ENCODE measurements at regions not wholly inside any gene's neighbourhood (a gene's known extent, or its start where the extent isn't known, plus 50 kb on each side); places are given as distances from the start of the nearest gene placed in this dataset.

DNA sequence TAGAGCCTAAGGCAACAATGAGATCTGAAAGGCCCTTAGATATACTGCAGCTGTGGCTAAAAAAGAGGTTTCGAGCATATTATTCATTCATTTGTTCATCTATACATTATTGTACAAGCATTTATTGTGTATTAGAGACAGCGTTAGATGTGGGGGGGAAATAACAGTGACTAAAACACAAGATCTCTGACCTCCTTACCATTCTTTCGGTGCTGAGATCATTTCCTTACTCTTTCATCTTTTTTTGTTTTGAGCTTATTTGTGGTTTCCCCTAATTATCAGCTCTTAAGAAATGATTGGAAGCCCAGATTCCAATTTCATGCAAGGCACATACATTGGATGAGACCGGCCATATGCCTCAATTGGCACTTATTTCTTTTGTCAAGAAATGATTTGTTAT, 113.2 kb downstream of the SEC61B start:
- no peak overlapping the region for H3K4me3 Mint-ChIP-seq

GRCh38 chr9:99336005-99336404, 113.9 kb downstream of the SEC61B start:
- H3K4me3 Mint-ChIP-seq, result no peak overlapping the region
- H3K36me3 Mint-ChIP-seq, result no peaks in the 10 kb centered on the region
- no peak overlapping the region for H3K27ac Mint-ChIP-seq
- peaks cover 6% of the 10 kb centered on the region for H3K27me3 Mint-ChIP-seq (ENCODE audit: low read depth)
- no peaks in the 10 kb centered on the region for H3K9me3 Mint-ChIP-seq
- no peak for DNase-seq (ENCODE audit: low spot score in 2 of 2, unreplicated experiment in 2 of 2)
- TF ChIP-seq, protein P1, sequence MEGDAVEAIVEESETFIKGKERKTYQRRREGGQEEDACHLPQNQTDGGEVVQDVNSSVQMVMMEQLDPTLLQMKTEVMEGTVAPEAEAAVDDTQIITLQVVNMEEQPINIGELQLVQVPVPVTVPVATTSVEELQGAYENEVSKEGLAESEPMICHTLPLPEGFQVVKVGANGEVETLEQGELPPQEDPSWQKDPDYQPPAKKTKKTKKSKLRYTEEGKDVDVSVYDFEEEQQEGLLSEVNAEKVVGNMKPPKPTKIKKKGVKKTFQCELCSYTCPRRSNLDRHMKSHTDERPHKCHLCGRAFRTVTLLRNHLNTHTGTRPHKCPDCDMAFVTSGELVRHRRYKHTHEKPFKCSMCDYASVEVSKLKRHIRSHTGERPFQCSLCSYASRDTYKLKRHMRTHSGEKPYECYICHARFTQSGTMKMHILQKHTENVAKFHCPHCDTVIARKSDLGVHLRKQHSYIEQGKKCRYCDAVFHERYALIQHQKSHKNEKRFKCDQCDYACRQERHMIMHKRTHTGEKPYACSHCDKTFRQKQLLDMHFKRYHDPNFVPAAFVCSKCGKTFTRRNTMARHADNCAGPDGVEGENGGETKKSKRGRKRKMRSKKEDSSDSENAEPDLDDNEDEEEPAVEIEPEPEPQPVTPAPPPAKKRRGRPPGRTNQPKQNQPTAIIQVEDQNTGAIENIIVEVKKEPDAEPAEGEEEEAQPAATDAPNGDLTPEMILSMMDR (IDR thresholded peaks at IDR 0.05; ENCODE audit: unreplicated experiment), result no peak
- H3K4me1 Mint-ChIP-seq, result peaks cover 5% of the 10 kb centered on the region

More for the DNA sequence above, 113.2 kb downstream of the SEC61B start:
- TF ChIP-seq, protein P1 (IDR thresholded peaks at IDR 0.05; ENCODE audit: unreplicated experiment), result no peak
- H3K36me3 Mint-ChIP-seq, result no peaks in the 10 kb centered on the region
- no peak overlapping the region for H3K27ac Mint-ChIP-seq
- no peak for DNase-seq (ENCODE audit: low spot score in 2 of 2, unreplicated experiment in 2 of 2)
- no peaks in the 10 kb centered on the region for H3K9me3 Mint-ChIP-seq
- H3K27me3 Mint-ChIP-seq (ENCODE audit: low read depth), result peaks cover 6% of the 10 kb centered on the region
- peaks cover 5% of the 10 kb centered on the region for H3K4me1 Mint-ChIP-seq

DNA sequence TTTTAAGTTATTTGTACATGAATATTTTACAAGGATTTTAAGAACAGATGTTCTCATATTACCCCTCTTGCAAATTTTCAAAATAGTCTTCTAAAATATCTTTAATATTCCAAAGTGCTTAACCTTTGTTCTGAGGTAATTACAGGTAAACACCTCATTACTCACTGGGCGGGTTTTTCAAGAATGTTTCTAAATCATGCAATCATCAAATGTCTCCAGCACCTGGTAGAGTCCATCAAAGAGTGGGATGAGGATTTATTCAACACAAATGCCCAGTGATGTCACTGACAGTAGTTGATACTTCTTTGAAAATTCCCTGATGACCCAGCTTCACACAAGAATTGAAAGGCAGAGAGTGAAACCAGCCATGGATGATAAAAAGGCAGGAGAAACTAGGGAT, 114.4 kb downstream of the SEC61B start:
- DNase-seq (ENCODE audit: low spot score in 2 of 2, unreplicated experiment in 2 of 2), result no peak
- H3K27ac Mint-ChIP-seq, result no peak overlapping the region
- no peaks in the 10 kb centered on the region for H3K9me3 Mint-ChIP-seq
- peaks cover 5% of the 10 kb centered on the region for H3K4me1 Mint-ChIP-seq
- TF ChIP-seq, protein P1 (IDR thresholded peaks at IDR 0.05; ENCODE audit: unreplicated experiment), result no peak
- H3K27me3 Mint-ChIP-seq (ENCODE audit: low read depth), result peaks cover 6% of the 10 kb centered on the region
- no peak overlapping the region for H3K4me3 Mint-ChIP-seq
- H3K36me3 Mint-ChIP-seq, result no peaks in the 10 kb centered on the region

- Mint-ChIP-seq H3K9me3 (no peaks in the 10 kb centered on the region), H3K36me3 (no peaks in the 10 kb centered on the region), H3K27me3 (ENCODE audit: low read depth) (no peaks in the 10 kb centered on the region), H3K27ac (no peak overlapping the region), H3K4me3 (no peak overlapping the region), H3K4me1 (peaks cover 5% of the 10 kb centered on the region)
- TF ChIP-seq, protein P1 (IDR thresholded peaks at IDR 0.05; ENCODE audit: unreplicated experiment), result no peak
- no peak for DNase-seq (ENCODE audit: low spot score in 2 of 2, unreplicated experiment in 2 of 2)
Measured at GRCh38 chr9:99340281-99340680, 118.2 kb downstream of the SEC61B start.

- TF ChIP-seq, protein P1 (IDR thresholded peaks at IDR 0.05; ENCODE audit: unreplicated experiment), result no peak
- Mint-ChIP-seq H3K9me3 (no peaks in the 10 kb centered on the region), H3K27me3 (ENCODE audit: low read depth) (peaks cover 2% of the 10 kb centered on the region), H3K4me1 (peaks cover 2% of the 10 kb centered on the region), H3K4me3 (no peak overlapping the region), H3K27ac (no peak overlapping the region), H3K36me3 (no peaks in the 10 kb centered on the region)
- DNase-seq (ENCODE audit: low spot score in 2 of 2, unreplicated experiment in 2 of 2), result no peak
Measured at GRCh38 chr9:99341686-99342085, 119.6 kb downstream of the SEC61B start.

DNA sequence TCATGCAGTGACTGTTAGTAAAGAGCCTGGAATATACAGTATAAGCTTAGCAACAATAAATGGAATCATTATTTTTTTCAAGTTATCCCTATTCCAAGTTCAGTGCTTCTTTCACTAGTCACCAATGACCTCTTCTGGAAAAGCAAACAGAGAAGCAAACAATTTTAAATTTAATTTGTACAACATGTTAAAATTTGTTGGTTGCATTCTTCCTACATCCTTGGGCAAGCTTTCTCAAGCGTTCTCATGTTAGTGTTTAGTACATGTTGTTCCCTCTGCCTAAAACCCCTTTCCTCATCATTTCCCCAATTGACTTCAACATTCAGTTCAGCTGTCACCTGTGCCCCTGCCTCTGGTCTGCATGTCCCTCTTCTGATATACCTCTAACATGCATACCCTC, 123.4 kb downstream of the SEC61B start:
- Mint-ChIP-seq H3K36me3 (no peaks in the 10 kb centered on the region), H3K27me3 (ENCODE audit: low read depth) (peaks cover 2% of the 10 kb centered on the region), H3K4me3 (no peak overlapping the region), H3K9me3 (no peaks in the 10 kb centered on the region), H3K27ac (no peak overlapping the region), H3K4me1 (no peaks in the 10 kb centered on the region)
- DNase-seq (ENCODE audit: low spot score in 2 of 2, unreplicated experiment in 2 of 2), result no peak
- TF ChIP-seq, protein P1 (IDR thresholded peaks at IDR 0.05; ENCODE audit: unreplicated experiment), result no peak
